Smooth muscle cell (in vitro differentiated cells): ENCODE measurements at regions not wholly inside any gene's neighbourhood (a gene's known extent, or its start where the extent isn't known, plus 50 kb on each side); places are given as distances from the start of the nearest gene placed in this dataset.
A peak's percentile ranks its signal among the peaks of the same experiment; 100 is the strongest.

Source experiments
- DNase-seq: peaks from one replicate; lab custom pipeline; 2025; ENCODE audit not compliant: unreplicated experiment; lab: John Stamatoyannopoulos, UW
- H2AFZ ChIP-seq: fragments of 200-600 bp; sonication (generic); 2 replicates; pipeline ENCODE4 v1.6.0; 2016; ENCODE audit warnings: antibody characterized with exemption, low read depth, mild to moderate bottlenecking
- H3F3A ChIP-seq: fragments of 200-600 bp; sonication (generic); 2 replicates; pipeline ENCODE4 v1.6.0; 2017; ENCODE audit warnings: antibody characterized with exemption, low read depth
- H3K27ac ChIP-seq: fragments of 200-600 bp; sonication (generic); 2 replicates; pipeline ENCODE4 v1.5.1; 2016; ENCODE audit warnings: low read depth, mild to moderate bottlenecking
- H3K27me3 ChIP-seq: fragments of 200-600 bp; sonication (generic); 2 replicates; pipeline ENCODE4 v1.6.1; 2016; ENCODE audit warnings: low read depth, mild to moderate bottlenecking
- H3K36me3 ChIP-seq: fragments of 200-600 bp; sonication (generic); 2 replicates; pipeline ENCODE4 v1.5.1; 2016; ENCODE audit warnings: low read depth
- H3K4me1 ChIP-seq: fragments of 200-600 bp; sonication (generic); 2 replicates; pipeline ENCODE4 v1.5.1; 2016; ENCODE audit warnings: low read depth
- H3K4me2 ChIP-seq: fragments of 200-600 bp; sonication (generic); 2 replicates; pipeline ENCODE4 v1.6.0; 2016; ENCODE audit warnings: mild to moderate bottlenecking
- H3K4me3 ChIP-seq: fragments of 200-600 bp; sonication (generic); 2 replicates; pipeline ENCODE4 v1.5.1; 2016; ENCODE audit warnings: mild to moderate bottlenecking
- H3K79me2 ChIP-seq: fragments of 200-600 bp; sonication (generic); 2 replicates; pipeline ENCODE4 v1.6.0; 2016; ENCODE audit warnings: low read depth, mild to moderate bottlenecking
- H3K9ac ChIP-seq: fragments of 200-600 bp; sonication (generic); 2 replicates; pipeline ENCODE4 v1.6.0; 2016; ENCODE audit warnings: low read depth
- H3K9me3 ChIP-seq: fragments of 200-600 bp; sonication (generic); replicated peaks from 2 replicates; pipeline ENCODE4 v1.5.1; 2016; ENCODE audit warnings: low read depth
- H4K20me1 ChIP-seq: fragments of 200-600 bp; sonication (generic); 2 replicates; pipeline ENCODE4 v1.6.0; 2016; ENCODE audit warnings: low read depth
- WGBS: methylation state at CpG from one replicate; pipeline ENCODE4 v1.1.7; 2016; ENCODE audit warnings: low lambda C conversion rate; 5-methylcytosine and 5-hydroxymethylcytosine counted together
- TF ChIP-seq, protein P1 (sequence below): fragments of 200-600 bp; sonication (generic); IDR thresholded peaks from 2 replicates; pipeline ENCODE4 v1.5.1; 2017; ENCODE audit warnings: borderline replicate concordance, mild to moderate bottlenecking, antibody characterized with exemption; ENCODE audit not compliant: insufficient read depth, poor library complexity, severe bottlenecking

DNA sequence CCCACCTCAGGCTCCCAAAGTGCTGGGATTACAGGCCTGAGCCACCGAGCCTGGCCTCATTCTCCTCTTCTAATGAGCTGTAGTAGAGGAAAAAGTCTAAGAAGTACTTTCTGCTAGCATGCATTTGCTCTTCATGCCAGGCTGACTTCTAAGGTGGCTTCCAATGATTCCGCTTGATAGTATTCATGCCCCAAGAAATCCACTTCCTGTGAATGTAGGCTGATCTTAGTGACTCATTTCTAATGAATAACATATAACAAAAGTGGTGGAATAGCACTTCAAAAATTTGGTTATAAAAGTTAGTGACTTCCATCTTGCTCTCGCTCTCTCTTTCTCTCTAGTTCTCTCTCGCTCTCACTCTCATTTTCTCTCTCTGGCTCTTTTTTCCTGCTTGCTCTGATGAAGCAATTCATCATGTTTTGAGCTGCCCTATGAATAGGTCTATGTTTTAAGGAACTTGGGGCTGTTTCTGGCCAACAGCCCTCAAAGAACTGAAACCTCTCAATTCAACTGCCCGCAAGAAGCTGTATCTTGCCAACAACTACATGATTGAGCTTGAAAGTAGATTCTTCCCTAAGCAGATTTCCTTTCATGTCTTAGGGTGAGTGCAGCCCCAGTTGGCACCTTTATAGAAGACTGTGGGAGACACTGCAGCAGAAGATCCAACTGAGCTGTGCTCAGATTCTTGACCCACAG, 282.9 kb downstream of the RMST start:
- no peaks in the 10 kb centered on the region for H3K9me3 ChIP-seq
- H3K4me2 ChIP-seq = no peak overlapping the region
- 88% methylated on average over 5 of the region's 5 CpGs for WGBS
- no peak overlapping the region for H3K4me3 ChIP-seq
- no peaks in the 10 kb centered on the region for H3F3A ChIP-seq
- no peaks in the 10 kb centered on the region for H3K79me2 ChIP-seq
- no peaks in the 10 kb centered on the region for H4K20me1 ChIP-seq
- H3K36me3 ChIP-seq = no peaks in the 10 kb centered on the region
- TF ChIP-seq, protein P1, sequence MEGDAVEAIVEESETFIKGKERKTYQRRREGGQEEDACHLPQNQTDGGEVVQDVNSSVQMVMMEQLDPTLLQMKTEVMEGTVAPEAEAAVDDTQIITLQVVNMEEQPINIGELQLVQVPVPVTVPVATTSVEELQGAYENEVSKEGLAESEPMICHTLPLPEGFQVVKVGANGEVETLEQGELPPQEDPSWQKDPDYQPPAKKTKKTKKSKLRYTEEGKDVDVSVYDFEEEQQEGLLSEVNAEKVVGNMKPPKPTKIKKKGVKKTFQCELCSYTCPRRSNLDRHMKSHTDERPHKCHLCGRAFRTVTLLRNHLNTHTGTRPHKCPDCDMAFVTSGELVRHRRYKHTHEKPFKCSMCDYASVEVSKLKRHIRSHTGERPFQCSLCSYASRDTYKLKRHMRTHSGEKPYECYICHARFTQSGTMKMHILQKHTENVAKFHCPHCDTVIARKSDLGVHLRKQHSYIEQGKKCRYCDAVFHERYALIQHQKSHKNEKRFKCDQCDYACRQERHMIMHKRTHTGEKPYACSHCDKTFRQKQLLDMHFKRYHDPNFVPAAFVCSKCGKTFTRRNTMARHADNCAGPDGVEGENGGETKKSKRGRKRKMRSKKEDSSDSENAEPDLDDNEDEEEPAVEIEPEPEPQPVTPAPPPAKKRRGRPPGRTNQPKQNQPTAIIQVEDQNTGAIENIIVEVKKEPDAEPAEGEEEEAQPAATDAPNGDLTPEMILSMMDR = no peak
- DNase-seq = no peak
- no peak overlapping the region for H3K9ac ChIP-seq
- H2AFZ ChIP-seq = no peak overlapping the region
- H3K27me3 ChIP-seq = no peaks in the 10 kb centered on the region
- H3K4me1 ChIP-seq = no peaks in the 10 kb centered on the region
- no peak overlapping the region for H3K27ac ChIP-seq

DNA sequence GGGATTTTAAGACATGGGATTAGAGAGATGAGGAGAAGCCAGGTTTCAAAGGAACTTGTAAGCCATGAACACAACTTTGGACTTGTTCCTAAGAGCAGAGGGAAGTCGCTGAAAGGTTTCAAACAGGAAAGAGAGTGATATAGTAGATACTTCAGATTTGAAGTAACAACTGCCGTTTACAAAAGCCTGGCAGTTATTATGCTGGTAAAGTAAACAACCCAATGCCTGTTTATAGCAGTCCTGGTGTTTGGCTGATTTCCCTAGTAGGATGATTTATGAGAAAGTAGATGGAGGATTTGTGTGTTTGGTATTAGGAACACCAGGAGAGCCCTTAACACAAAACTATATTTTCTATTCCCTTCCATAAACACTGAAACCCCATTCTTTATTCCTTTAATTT, 285.7 kb downstream of the RMST start:
- H2AFZ ChIP-seq = no peak overlapping the region
- DNase-seq = no peak
- peaks cover 3% of the 10 kb centered on the region for H3K4me1 ChIP-seq
- no peaks in the 10 kb centered on the region for H3K9me3 ChIP-seq
- no peaks in the 10 kb centered on the region for H4K20me1 ChIP-seq
- TF ChIP-seq, protein P1 = no peak
- no peaks in the 10 kb centered on the region for H3F3A ChIP-seq
- no peak overlapping the region for H3K27ac ChIP-seq
- no peak overlapping the region for H3K4me3 ChIP-seq
- H3K4me2 ChIP-seq = no peak overlapping the region
- 60% methylated on average over 2 of the region's 2 CpGs for WGBS
- no peaks in the 10 kb centered on the region for H3K79me2 ChIP-seq
- no peaks in the 10 kb centered on the region for H3K36me3 ChIP-seq
- H3K9ac ChIP-seq = no peak overlapping the region
- H3K27me3 ChIP-seq = no peaks in the 10 kb centered on the region

DNA sequence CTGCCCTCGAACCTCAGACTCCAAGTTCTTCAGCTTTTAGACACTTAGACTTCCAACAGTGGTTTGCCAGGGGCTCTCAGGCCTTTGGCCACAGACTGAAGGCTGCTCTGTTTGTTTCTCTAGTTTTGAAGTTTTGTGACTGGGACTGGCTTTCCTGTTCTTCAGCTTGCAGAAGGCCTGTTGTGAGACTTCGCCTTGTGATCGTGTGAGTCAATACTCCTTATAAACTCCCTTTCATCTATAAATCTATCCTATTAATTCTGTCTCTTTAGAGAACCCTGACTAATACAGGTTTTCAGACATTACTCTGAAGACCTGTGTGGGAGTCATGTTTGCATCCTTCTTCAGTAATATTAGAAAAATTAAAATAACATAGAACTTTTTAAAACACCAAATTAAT, 289.1 kb downstream of the RMST start:
- DNase-seq = no peak
- Histone ChIP-seq H3K4me1 (peaks cover 3% of the 10 kb centered on the region), H3K4me3 (no peak overlapping the region), H3F3A (no peaks in the 10 kb centered on the region), H3K9me3 (no peaks in the 10 kb centered on the region), H2AFZ (no peak overlapping the region), H3K27ac (peak overlapping the region; percentile 47), H3K9ac (no peak overlapping the region), H3K36me3 (no peaks in the 10 kb centered on the region), H4K20me1 (no peaks in the 10 kb centered on the region), H3K79me2 (no peaks in the 10 kb centered on the region), H3K27me3 (no peaks in the 10 kb centered on the region), H3K4me2 (no peak overlapping the region)
- TF ChIP-seq, protein P1 = no peak
- 56% methylated on average over 3 of the region's 3 CpGs for WGBS

DNA sequence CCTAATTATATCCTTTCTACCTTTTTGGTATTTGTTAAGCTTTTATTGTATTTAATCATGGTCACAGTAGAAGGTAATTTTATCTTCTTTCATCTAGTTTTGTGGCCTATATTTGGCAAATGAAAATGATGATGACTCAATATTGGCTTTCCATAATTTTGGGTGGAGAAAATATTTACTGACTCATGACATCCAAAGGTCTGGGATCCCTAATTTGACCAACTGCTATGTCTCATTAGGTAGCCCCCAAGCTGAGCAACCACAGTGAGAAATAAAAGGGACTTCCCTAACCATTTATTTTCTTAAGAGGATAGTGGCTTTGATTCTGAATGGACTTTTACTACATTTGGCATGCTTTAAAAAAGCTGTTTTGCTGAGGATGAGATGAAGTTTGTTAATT, 289.5 kb downstream of the RMST start:
- H3K79me2 ChIP-seq = no peaks in the 10 kb centered on the region
- no peak overlapping the region for H3K4me3 ChIP-seq
- DNase-seq = no peak
- H3K9ac ChIP-seq = no peak overlapping the region
- H3K9me3 ChIP-seq = no peaks in the 10 kb centered on the region
- TF ChIP-seq, protein P1 = no peak
- H3K4me1 ChIP-seq = peaks cover 3% of the 10 kb centered on the region
- no peak overlapping the region for H2AFZ ChIP-seq
- no peaks in the 10 kb centered on the region for H3F3A ChIP-seq
- no peak overlapping the region for H3K4me2 ChIP-seq
- H3K36me3 ChIP-seq = no peaks in the 10 kb centered on the region
- H3K27me3 ChIP-seq = no peaks in the 10 kb centered on the region
- H3K27ac ChIP-seq = peak overlapping the region; percentile 47
- H4K20me1 ChIP-seq = no peaks in the 10 kb centered on the region
